ENCODE measurements at regions not wholly inside any gene's neighbourhood (a gene's known extent, or its start where the extent isn't known, plus 50 kb on each side); places are given as distances from the start of the nearest gene placed in this dataset.
"Not testable (repeated sequence)": the region's sequence is repeated elsewhere in the genome, so short reads cannot be mapped to it uniquely, and the experiment has no call there.

- in situ Hi-C loops (cut with MboI; ENCODE audit: low sequenced_read_pairs): no loop called here
These were observed 349.3 kb upstream of the PCDH18 start for GRCh38 chr4:137881641-137882040.

- in situ Hi-C loops (cut with MboI; ENCODE audit: low sequenced_read_pairs): not testable (repeated sequence)
These were observed 335.8 kb upstream of the PCDH18 start for GRCh38 chr4:137868067-137868466.

GRCh38 chr4:137866671-137867070 is 334.4 kb upstream of the PCDH18 start:
- in situ Hi-C loops (cut with MboI; ENCODE audit: low sequenced_read_pairs): no loop called here

GRCh38 chr4:137861682-137862081 is 329.4 kb upstream of the PCDH18 start:
- in situ Hi-C loops (cut with MboI; ENCODE audit: low sequenced_read_pairs): no loop called here

GRCh38 chr4:137853424-137853823 is 321.1 kb upstream of the PCDH18 start:
- in situ Hi-C loops (cut with MboI; ENCODE audit: low sequenced_read_pairs): no loop called here

GRCh38 chr4:137852326-137852725 is 320.0 kb upstream of the PCDH18 start:
- in situ Hi-C loops (cut with MboI; ENCODE audit: low sequenced_read_pairs): no loop called here

- in situ Hi-C loops (cut with MboI; ENCODE audit: low sequenced_read_pairs): no loop called here
These were observed 319.1 kb upstream of the PCDH18 start for GRCh38 chr4:137851435-137851834.

GRCh38 chr4:137827945-137828344 is 295.7 kb upstream of the PCDH18 start:
- in situ Hi-C loops (cut with MboI; ENCODE audit: low sequenced_read_pairs): not testable (repeated sequence)

- in situ Hi-C loops (cut with MboI; ENCODE audit: low sequenced_read_pairs): no loop called here
These were observed 293.2 kb upstream of the PCDH18 start for GRCh38 chr4:137825505-137825904.

GRCh38 chr4:137823007-137823406 is 290.7 kb upstream of the PCDH18 start:
- in situ Hi-C loops (cut with MboI; ENCODE audit: low sequenced_read_pairs): no loop called here

GRCh38 chr4:137819964-137820383 is 287.7 kb upstream of the PCDH18 start:
- in situ Hi-C loops (cut with MboI; ENCODE audit: low sequenced_read_pairs): no loop called here

GRCh38 chr4:137812258-137812657 is 280.0 kb upstream of the PCDH18 start:
- in situ Hi-C loops (cut with MboI; ENCODE audit: low sequenced_read_pairs): no loop called here

GRCh38 chr4:137806420-137806819 is 274.1 kb upstream of the PCDH18 start:
- in situ Hi-C loops (cut with MboI; ENCODE audit: low sequenced_read_pairs): no loop called here

- in situ Hi-C loops (cut with MboI; ENCODE audit: low sequenced_read_pairs): no loop called here
These were observed 272.7 kb upstream of the PCDH18 start for GRCh38 chr4:137804906-137805495.

GRCh38 chr4:137800861-137801260 is 268.6 kb upstream of the PCDH18 start:
- in situ Hi-C loops (cut with MboI; ENCODE audit: low sequenced_read_pairs): no loop called here

- in situ Hi-C loops (cut with MboI; ENCODE audit: low sequenced_read_pairs): no loop called here
These were observed 262.5 kb upstream of the PCDH18 start for GRCh38 chr4:137794764-137795254.

- in situ Hi-C loops (cut with MboI; ENCODE audit: low sequenced_read_pairs): not testable (repeated sequence)
These were observed 257.0 kb upstream of the PCDH18 start for GRCh38 chr4:137789263-137789662.

GRCh38 chr4:137783923-137784322 is 251.6 kb upstream of the PCDH18 start:
- in situ Hi-C loops (cut with MboI; ENCODE audit: low sequenced_read_pairs): not testable (repeated sequence)

- in situ Hi-C loops (cut with MboI; ENCODE audit: low sequenced_read_pairs): no loop called here
These were observed 243.4 kb upstream of the PCDH18 start for GRCh38 chr4:137775701-137776100.

GRCh38 chr4:137774501-137774900 is 242.2 kb upstream of the PCDH18 start:
- in situ Hi-C loops (cut with MboI; ENCODE audit: low sequenced_read_pairs): no loop called here

GRCh38 chr4:137768881-137769280 is 236.6 kb upstream of the PCDH18 start:
- in situ Hi-C loops (cut with MboI; ENCODE audit: low sequenced_read_pairs): no loop called here

- in situ Hi-C loops (cut with MboI; ENCODE audit: low sequenced_read_pairs): no loop called here
These were observed 235.9 kb upstream of the PCDH18 start for GRCh38 chr4:137768196-137768595.

GRCh38 chr4:137762591-137762990 is 230.3 kb upstream of the PCDH18 start:
- in situ Hi-C loops (cut with MboI; ENCODE audit: low sequenced_read_pairs): no loop called here
